ENCODE measurements at regions not wholly inside any gene's neighbourhood (a gene's known extent, or its start where the extent isn't known, plus 50 kb on each side); places are given as distances from the start of the nearest gene placed in this dataset.

GRCh38 chr3:105235221-105235620 is 131.5 kb upstream of the ALCAM start:
- TF ChIP-seq CTCF (IDR thresholded peaks at IDR 0.05) (no peak), POLR2A (IDR thresholded peaks at IDR 0.05) (no peak)

All from body of pancreas (tissue), 4 donors.